CD14-positive monocyte (primary cell): ENCODE measurements at regions not wholly inside any gene's neighbourhood (a gene's known extent, or its start where the extent isn't known, plus 50 kb on each side); places are given as distances from the start of the nearest gene placed in this dataset. TPM values are rescaled to one million over a fixed set of nuclear protein-coding genes. Genes with fewer than 3 reads are reported as not detected.

Source experiments
- DNase-seq, 3 donors: peaks; one replicate each; pipeline ENCODE4 v3.0.0-alpha.2; 2011 to 2022
- H2AFZ ChIP-seq: 2 replicates; pipeline ENCODE4 v1.6.0; 2012; ENCODE audit warnings: mild to moderate bottlenecking, low read depth, low read length, inconsistent platforms; ENCODE audit not compliant: insufficient read depth, poor library complexity, severe bottlenecking
- H3K27ac ChIP-seq, 2 donors: 1 replicate in 1 of 2; 2 replicates in 1 of 2; pipeline ENCODE4 v1.5.1; 2012 to 2013; ENCODE audit warnings: low read length in 2 of 2, control low read depth in 1 of 2, inconsistent platforms in 1 of 2, low read depth in 1 of 2, mild to moderate bottlenecking in 1 of 2
- H3K27me3 ChIP-seq, 2 donors: one replicate each; pipeline versions ENCODE4 v1.6.0 to v1.6.1; 2011 to 2013; ENCODE audit warnings: low read length in 2 of 2; ENCODE audit not compliant: control insufficient read depth in 2 of 2, insufficient read depth in 2 of 2
- H3K36me3 ChIP-seq, 2 donors: replicated peaks in 1 of 2; 1 replicate in 1 of 2; 2 replicates in 1 of 2; pipeline versions ENCODE4 v1.5.1 to v1.6.1; 2012 to 2013; ENCODE audit warnings: low read length in 2 of 2, control low read depth in 1 of 2, inconsistent platforms in 1 of 2, mild to moderate bottlenecking in 1 of 2; ENCODE audit not compliant: insufficient read depth in 2 of 2, control insufficient read depth in 1 of 2
- H3K4me1 ChIP-seq, 2 donors: 1 replicate in 1 of 2; 2 replicates in 1 of 2; pipeline versions ENCODE4 v1.5.1 to v1.6.1; 2012 to 2013; ENCODE audit warnings: low read length in 2 of 2, control low read depth in 1 of 2, inconsistent platforms in 1 of 2, mild to moderate bottlenecking in 1 of 2, moderate library complexity in 1 of 2; ENCODE audit not compliant: insufficient read depth in 2 of 2, control insufficient read depth in 1 of 2
- H3K4me2 ChIP-seq: replicated peaks from 2 replicates; pipeline ENCODE3; 2012; ENCODE audit warnings: low read length, moderate library complexity, mild to moderate bottlenecking; ENCODE audit not compliant: poor library complexity, severe bottlenecking; ENCODE audit errors: extremely low read depth
- H3K4me3 ChIP-seq, 3 experiments: fragments of 200-600 bp in 1 of 3; sonication (generic) in 1 of 3; replicated peaks in 1 of 3; 1 replicate in 2 of 3; 2 replicates in 1 of 3; pipeline ENCODE4 v1.5.1; 2011 to 2013; ENCODE audit warnings: low read length in 3 of 3, mild to moderate bottlenecking in 3 of 3, control low read depth in 2 of 3, low read depth in 2 of 3, inconsistent platforms in 1 of 3, moderate library complexity in 1 of 3
- H3K79me2 ChIP-seq: 2 replicates; pipeline ENCODE4 v1.6.0; 2012; ENCODE audit warnings: mild to moderate bottlenecking, control low read depth, inconsistent platforms, low read length, moderate library complexity; ENCODE audit not compliant: insufficient read depth
- H3K9ac ChIP-seq: 2 replicates; pipeline ENCODE4 v1.6.0; 2017; ENCODE audit warnings: low read length, mild to moderate bottlenecking; ENCODE audit not compliant: insufficient read depth, poor library complexity, severe bottlenecking
- H3K9me3 ChIP-seq, 2 donors: replicated peaks in 1 of 2; 1 replicate in 1 of 2; 2 replicates in 1 of 2; pipeline versions ENCODE4 v1.5.1 to v1.6.1; 2012 to 2013; ENCODE audit warnings: low read length in 2 of 2, control low read depth in 1 of 2; ENCODE audit not compliant: control insufficient read depth in 1 of 2, insufficient read depth in 1 of 2
- H4K20me1 ChIP-seq: 2 replicates; pipeline ENCODE4 v1.6.0; 2012; ENCODE audit warnings: mild to moderate bottlenecking, low read length, control low read depth, moderate library complexity; ENCODE audit not compliant: insufficient read depth
- H3K27ac Mint-ChIP-seq, 7 donors: one replicate each; pipeline ENCODE4 v1.8.0; 2020; ENCODE audit warnings: mild to moderate bottlenecking in 7 of 7, mixed read lengths in 7 of 7, moderate library complexity in 6 of 7, inconsistent platforms in 2 of 7
- H3K27me3 Mint-ChIP-seq, 3 donors: one replicate each; pipeline ENCODE4 v1.8.0; 2021 to 2022; ENCODE audit warnings: low read depth in 3 of 3, mild to moderate bottlenecking in 3 of 3, mixed read lengths in 3 of 3, moderate library complexity in 3 of 3, inconsistent platforms in 1 of 3
- H3K36me3 Mint-ChIP-seq, 2 donors: one replicate each; pipeline ENCODE4 v1.8.0; 2020; ENCODE audit warnings: mixed read lengths in 2 of 2, inconsistent platforms in 1 of 2, mild to moderate bottlenecking in 1 of 2
- H3K4me1 Mint-ChIP-seq: one replicate; pipeline ENCODE4 v1.8.0; 2020; ENCODE audit warnings: mild to moderate bottlenecking, mixed read lengths
- H3K4me3 Mint-ChIP-seq, 2 donors: one replicate each; pipeline ENCODE4 v1.8.0; 2020; ENCODE audit warnings: mild to moderate bottlenecking in 2 of 2, mixed read lengths in 2 of 2, moderate library complexity in 1 of 2
- H3K9me3 Mint-ChIP-seq, 7 donors: one replicate each; pipeline ENCODE4 v1.8.0; 2020 to 2022; ENCODE audit warnings: mixed read lengths in 7 of 7, mild to moderate bottlenecking in 6 of 7, moderate library complexity in 6 of 7, inconsistent platforms in 2 of 7
- WGBS: methylation state at CpG from one replicate; pipeline ENCODE4 v1.1.5; 2013; ENCODE audit warnings: missing lambda C conversion rate; ENCODE audit not compliant: insufficient coverage; 5-methylcytosine and 5-hydroxymethylcytosine counted together
- intact Hi-C, 2 donors: fragments of 100-400 bp; cut with micrococcal nuclease; formaldehyde crosslinking; loops; one replicate each; pipeline versions ENCODE4 v1.15.0 to v1.15.1; 2023
- small RNA-seq: library from RNA; depleted of rRNA; stranded (forward); fragments of <200 nt; gene quantifications from one replicate; pipeline ENCODE3, GENCODE V24; 2012; ENCODE audit warnings: low read depth; ENCODE audit not compliant: insufficient read length
- TF ChIP-seq, protein P1 (sequence below): fragments of 200-600 bp; IDR thresholded peaks from one replicate; pipeline ENCODE4 v1.8.0; 2022; ENCODE audit warnings: antibody characterized with exemption, mild to moderate bottlenecking

DNA sequence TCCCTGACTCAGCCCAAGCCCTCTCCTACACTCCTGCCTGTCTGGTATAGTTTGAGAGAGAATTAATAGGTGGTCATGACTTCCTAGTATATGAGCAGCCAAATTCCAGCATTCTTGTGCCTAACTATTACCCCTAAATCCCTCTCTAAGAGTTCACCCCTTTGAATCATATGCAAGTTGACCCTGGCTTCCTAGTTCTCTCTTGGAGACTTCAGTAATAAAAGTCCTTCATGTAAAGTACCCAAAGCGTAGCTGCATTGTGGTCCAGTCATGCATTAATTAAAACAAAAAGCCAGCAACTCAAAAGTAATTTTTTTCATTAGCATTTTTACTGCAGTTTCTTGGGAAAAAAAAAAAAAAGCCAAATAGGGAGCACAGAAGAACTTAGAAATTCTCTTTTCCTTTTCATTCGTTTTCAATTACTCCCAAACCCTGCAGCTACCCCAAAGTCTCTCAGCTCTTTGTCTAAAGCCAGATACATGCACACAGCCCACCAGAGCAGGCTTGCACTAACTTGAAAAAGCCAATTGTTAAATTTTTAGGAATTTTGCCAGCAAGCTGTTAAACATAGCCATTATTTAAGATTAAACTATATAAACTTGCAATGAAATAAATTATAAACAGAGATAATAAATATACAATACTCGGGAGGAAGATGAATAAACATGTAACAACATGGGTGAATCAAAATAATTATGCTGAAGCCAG, 50.1 kb upstream of the STT3B start:
- intact Hi-C loops: no loop called here
- no peak overlapping the region for H3K27ac Mint-ChIP-seq
- H3K27me3 ChIP-seq: no peaks in the 10 kb centered on the region
- H3K9me3 Mint-ChIP-seq: peaks cover 0 to 3% (median 2%) of the 10 kb centered on the region in 7 donors
- H3K4me1 Mint-ChIP-seq: no peaks in the 10 kb centered on the region
- no peaks in the 10 kb centered on the region for H3K79me2 ChIP-seq
- H3K27me3 Mint-ChIP-seq: peaks cover 0 to 3% (median 1%) of the 10 kb centered on the region in 3 donors
- H3K4me2 ChIP-seq: no peak overlapping the region
- no peaks in the 10 kb centered on the region for H3K9me3 ChIP-seq
- no peak overlapping the region for H3K9ac ChIP-seq
- TF ChIP-seq, protein P1, sequence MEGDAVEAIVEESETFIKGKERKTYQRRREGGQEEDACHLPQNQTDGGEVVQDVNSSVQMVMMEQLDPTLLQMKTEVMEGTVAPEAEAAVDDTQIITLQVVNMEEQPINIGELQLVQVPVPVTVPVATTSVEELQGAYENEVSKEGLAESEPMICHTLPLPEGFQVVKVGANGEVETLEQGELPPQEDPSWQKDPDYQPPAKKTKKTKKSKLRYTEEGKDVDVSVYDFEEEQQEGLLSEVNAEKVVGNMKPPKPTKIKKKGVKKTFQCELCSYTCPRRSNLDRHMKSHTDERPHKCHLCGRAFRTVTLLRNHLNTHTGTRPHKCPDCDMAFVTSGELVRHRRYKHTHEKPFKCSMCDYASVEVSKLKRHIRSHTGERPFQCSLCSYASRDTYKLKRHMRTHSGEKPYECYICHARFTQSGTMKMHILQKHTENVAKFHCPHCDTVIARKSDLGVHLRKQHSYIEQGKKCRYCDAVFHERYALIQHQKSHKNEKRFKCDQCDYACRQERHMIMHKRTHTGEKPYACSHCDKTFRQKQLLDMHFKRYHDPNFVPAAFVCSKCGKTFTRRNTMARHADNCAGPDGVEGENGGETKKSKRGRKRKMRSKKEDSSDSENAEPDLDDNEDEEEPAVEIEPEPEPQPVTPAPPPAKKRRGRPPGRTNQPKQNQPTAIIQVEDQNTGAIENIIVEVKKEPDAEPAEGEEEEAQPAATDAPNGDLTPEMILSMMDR: no peak
- no peak overlapping the region for H3K4me3 ChIP-seq
- H3K4me1 ChIP-seq: no peaks in the 10 kb centered on the region
- H3K36me3 ChIP-seq: no peaks in the 10 kb centered on the region
- no peaks in the 10 kb centered on the region for H4K20me1 ChIP-seq
- no peak overlapping the region for H3K27ac ChIP-seq
- no peak for DNase-seq
- no peak overlapping the region for H3K4me3 Mint-ChIP-seq
- WGBS: 83% methylated on average over 1 of the region's 3 CpGs
- no peaks in the 10 kb centered on the region for H3K36me3 Mint-ChIP-seq
- no peak overlapping the region for H2AFZ ChIP-seq

Small RNA genes lying in the stretch of these regions (small RNA-seq; reads per million reads assigned to genes)
- not detected for gene MIR466
- not detected for gene RNA5SP127
